ENCODE measurements at regions not wholly inside any gene's neighbourhood (a gene's known extent, or its start where the extent isn't known, plus 50 kb on each side); places are given as distances from the start of the nearest gene placed in this dataset.

GRCh38 chr2:13638181-13638580, 921.4 kb downstream of the TRIB2 start (continued):
- no peak for TF ChIP-seq AFF4 (CRISPR knock-in tag; IDR thresholded peaks at IDR 0.05; ENCODE audit: borderline replicate concordance)
- TF ChIP-seq ZNF396 (CRISPR knock-in tag; IDR thresholded peaks at IDR 0.05; ENCODE audit: borderline replicate concordance) = no peak
- TF ChIP-seq E2F5 (CRISPR knock-in tag; IDR thresholded peaks at IDR 0.05) = no peak
- TF ChIP-seq KAT7 (CRISPR knock-in tag; IDR thresholded peaks at IDR 0.05; ENCODE audit: borderline replicate concordance) = no peak

GRCh38 chr2:13649918-13650317, 933.2 kb downstream of the TRIB2 start:
- H3K27me3 Mint-ChIP-seq (ENCODE audit: low read depth) = peaks cover 4% of the 10 kb centered on the region
- H3K27ac Mint-ChIP-seq = no peak overlapping the region
- H3K4me3 Mint-ChIP-seq = no peak overlapping the region
- H3K36me3 Mint-ChIP-seq = peaks cover 35% of the 10 kb centered on the region
- ChIA-PET POLR2A (no interaction called here), CTCF (no interaction called here)
- no peak for ATAC-seq
- peaks cover 7% of the 10 kb centered on the region; the same call in 1 of the 2 replicates for H3K4me1 Mint-ChIP-seq
- H3K9me3 Mint-ChIP-seq = peaks cover 62% of the 10 kb centered on the region
- no peak for TF ChIP-seq MXD4 (CRISPR knock-in tag; IDR thresholded peaks at IDR 0.05; ENCODE audit: borderline replicate concordance)
- no peak for TF ChIP-seq NR2C2 (CRISPR knock-in tag; IDR thresholded peaks at IDR 0.05)
- TF ChIP-seq ETV6 (CRISPR knock-in tag; IDR thresholded peaks at IDR 0.05) = no peak
- no peak for TF ChIP-seq TEAD1 (CRISPR knock-in tag; IDR thresholded peaks at IDR 0.05)
- no peak for TF ChIP-seq ZNF396 (CRISPR knock-in tag; IDR thresholded peaks at IDR 0.05; ENCODE audit: borderline replicate concordance)
- TF ChIP-seq NFATC4 (CRISPR knock-in tag; IDR thresholded peaks at IDR 0.05) = no peak
- no peak for TF ChIP-seq ZNF219 (CRISPR knock-in tag; IDR thresholded peaks at IDR 0.05; ENCODE audit: borderline replicate concordance)
- no peak for TF ChIP-seq NR1H2 (CRISPR knock-in tag; IDR thresholded peaks at IDR 0.05)
- no peak for TF ChIP-seq ESRRA (CRISPR knock-in tag; IDR thresholded peaks at IDR 0.05; ENCODE audit: borderline replicate concordance)
- TF ChIP-seq NFYB (CRISPR knock-in tag; conservative IDR thresholded peaks at IDR 0.05; ENCODE audit: low read depth) = no peak
- no peak for TF ChIP-seq ATF6 (CRISPR knock-in tag; IDR thresholded peaks at IDR 0.05)
- no peak for TF ChIP-seq AFF4 (CRISPR knock-in tag; IDR thresholded peaks at IDR 0.05; ENCODE audit: borderline replicate concordance)
- no peak for TF ChIP-seq FOXP1 (CRISPR knock-in tag; IDR thresholded peaks at IDR 0.05; ENCODE audit: borderline replicate concordance)
- TF ChIP-seq TCF7 (CRISPR knock-in tag; IDR thresholded peaks at IDR 0.05; ENCODE audit: low read depth) = no peak
- TF ChIP-seq CBFB (CRISPR knock-in tag; IDR thresholded peaks at IDR 0.05; ENCODE audit: low read depth) = no peak
- no peak for DNase-seq (ENCODE audit: low spot score)

Data from WTC11 (cell line).